DOHH2 (cell line): ENCODE measurements at regions not wholly inside any gene's neighbourhood (a gene's known extent, or its start where the extent isn't known, plus 50 kb on each side); places are given as distances from the start of the nearest gene placed in this dataset.

ENCODE experiments used
- EZH2phosphoT487 ChIP-seq: fragments of 200-600 bp; sonication (generic); IDR thresholded peaks from 2 replicates; pipeline ENCODE4 v1.6.1; 2017; ENCODE audit warnings: borderline replicate concordance, mild to moderate bottlenecking, antibody characterized with exemption, low read length, moderate library complexity, mixed read lengths
- TF ChIP-seq, protein P1 (sequence below): fragments of 200-600 bp; sonication (generic); IDR thresholded peaks from one replicate; pipeline ENCODE4 v1.5.1; 2014; ENCODE audit warnings: antibody characterized with exemption, mild to moderate bottlenecking, low read depth, low read length; ENCODE audit not compliant: poor library complexity, severe bottlenecking

DNA sequence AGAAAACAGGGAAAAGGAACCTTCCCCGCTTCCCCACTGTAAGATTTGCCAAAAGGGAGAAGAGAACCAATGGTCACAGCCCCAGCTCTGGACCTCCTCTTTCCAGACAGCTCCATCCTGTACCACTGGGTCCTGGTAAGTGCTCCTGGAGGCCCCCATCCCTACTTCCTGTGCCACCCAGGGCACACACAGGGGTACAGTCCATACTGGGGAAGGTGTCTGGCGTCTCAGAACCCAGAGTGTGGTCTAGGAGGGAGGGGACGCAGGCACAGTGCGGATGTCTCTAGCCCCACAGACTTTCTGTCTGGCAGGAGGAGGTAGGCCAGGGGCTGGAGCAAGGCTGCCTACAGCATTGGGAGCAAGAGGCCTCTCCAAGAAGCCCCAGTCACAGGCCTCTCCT lies 213.3 kb upstream of the IGFBP3 start:
- TF ChIP-seq, protein P1, sequence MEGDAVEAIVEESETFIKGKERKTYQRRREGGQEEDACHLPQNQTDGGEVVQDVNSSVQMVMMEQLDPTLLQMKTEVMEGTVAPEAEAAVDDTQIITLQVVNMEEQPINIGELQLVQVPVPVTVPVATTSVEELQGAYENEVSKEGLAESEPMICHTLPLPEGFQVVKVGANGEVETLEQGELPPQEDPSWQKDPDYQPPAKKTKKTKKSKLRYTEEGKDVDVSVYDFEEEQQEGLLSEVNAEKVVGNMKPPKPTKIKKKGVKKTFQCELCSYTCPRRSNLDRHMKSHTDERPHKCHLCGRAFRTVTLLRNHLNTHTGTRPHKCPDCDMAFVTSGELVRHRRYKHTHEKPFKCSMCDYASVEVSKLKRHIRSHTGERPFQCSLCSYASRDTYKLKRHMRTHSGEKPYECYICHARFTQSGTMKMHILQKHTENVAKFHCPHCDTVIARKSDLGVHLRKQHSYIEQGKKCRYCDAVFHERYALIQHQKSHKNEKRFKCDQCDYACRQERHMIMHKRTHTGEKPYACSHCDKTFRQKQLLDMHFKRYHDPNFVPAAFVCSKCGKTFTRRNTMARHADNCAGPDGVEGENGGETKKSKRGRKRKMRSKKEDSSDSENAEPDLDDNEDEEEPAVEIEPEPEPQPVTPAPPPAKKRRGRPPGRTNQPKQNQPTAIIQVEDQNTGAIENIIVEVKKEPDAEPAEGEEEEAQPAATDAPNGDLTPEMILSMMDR: no peak
- no peak for TF ChIP-seq EZH2phosphoT487
